Stimulated activated CD8-positive, alpha-beta memory T cell treated with anti-CD3 and anti-CD28 coated beads, Interleukin-2, amount 100 ng/mL, for 1 hour (primary cell): ENCODE measurements at regions not wholly inside any gene's neighbourhood (a gene's known extent, or its start where the extent isn't known, plus 50 kb on each side); places are given as distances from the start of the nearest gene placed in this dataset.

Experiments
- DNase-seq, 2 donors: peaks; one replicate each; pipeline ENCODE4 v3.0.0-alpha.2; 2020; ENCODE audit warnings: low read depth in 2 of 2

- DNase-seq = no peak
These were observed 51.4 kb upstream of the ACTRT2 start for GRCh38 chr1:2969845-2970291.

DNA sequence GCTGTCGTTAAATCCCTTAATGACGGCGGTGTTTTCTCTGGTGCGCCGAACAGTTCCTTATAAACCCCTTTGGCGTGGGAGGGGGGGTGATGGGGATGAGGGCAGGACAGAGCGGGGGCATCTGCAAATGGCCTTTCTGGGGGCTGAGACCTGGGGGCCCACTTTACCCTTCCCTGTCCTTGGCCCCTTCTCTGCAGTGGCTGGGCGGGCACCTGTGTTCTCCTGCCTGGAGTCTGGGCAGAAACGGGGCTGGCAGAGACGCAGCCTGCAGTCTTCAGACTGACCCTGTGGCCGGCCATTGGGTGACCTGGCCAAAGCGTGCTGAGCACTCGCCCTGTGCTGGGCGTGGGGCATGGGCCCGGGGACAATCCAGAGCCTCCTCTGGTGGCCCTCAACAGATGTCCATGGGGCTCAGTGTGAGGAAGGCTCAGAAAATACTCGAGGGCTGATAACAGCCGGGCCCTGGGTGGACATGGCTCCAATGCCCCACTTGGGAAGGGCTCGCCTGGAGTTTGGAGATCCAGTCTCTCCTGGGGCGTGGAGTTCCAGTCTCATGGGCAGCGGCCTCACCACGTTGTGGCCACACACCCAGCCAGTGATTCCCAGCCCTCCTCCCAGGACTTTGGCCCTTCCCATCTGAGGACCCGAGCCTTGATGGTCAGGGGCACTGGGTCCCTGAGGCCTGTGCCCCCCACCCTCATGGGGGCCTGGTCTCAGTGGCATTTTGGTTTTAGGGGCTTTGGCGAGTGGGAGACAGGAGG is 50.8 kb upstream of the ACTRT2 start:
- DNase-seq = no peak

GRCh38 chr1:2971101-2971501 is 50.2 kb upstream of the ACTRT2 start:
- DNase-seq = no peak
